GM23338 (cell line): ENCODE measurements at regions not wholly inside any gene's neighbourhood (a gene's known extent, or its start where the extent isn't known, plus 50 kb on each side); places are given as distances from the start of the nearest gene placed in this dataset.
"Not testable (repeated sequence)": the region's sequence is repeated elsewhere in the genome, so short reads cannot be mapped to it uniquely, and the experiment has no call there.

ENCODE experiments used
- ATAC-seq: fragments of 200-7000 bp; cut with Tn5 transposase; 3 replicates; pipeline ENCODE4 v1.9.1; 2020
- DNase-seq: peaks from one replicate; pipeline ENCODE4 v3.0.0-alpha.2; 2015; ENCODE audit warnings: low spot score
- H2AFZ ChIP-seq: fragments of 200-600 bp; sonication (generic); 2 replicates; pipeline ENCODE4 v1.8.0; 2016; ENCODE audit warnings: antibody characterized with exemption, mild to moderate bottlenecking, moderate library complexity
- H3F3A ChIP-seq: fragments of 200-600 bp; sonication (generic); replicated peaks from 2 replicates; pipeline ENCODE4 v1.8.0; 2017; ENCODE audit warnings: antibody characterized with exemption, mixed run types, low read depth
- H3K27ac ChIP-seq: fragments of 200-600 bp; sonication (generic); 2 replicates; pipeline ENCODE4 v1.6.1; 2016; ENCODE audit warnings: low read depth
- H3K27me3 ChIP-seq: fragments of 200-600 bp; sonication (generic); 2 replicates; pipeline ENCODE4 v1.8.0; 2016; ENCODE audit warnings: mild to moderate bottlenecking, mixed run types, moderate library complexity; ENCODE audit not compliant: insufficient read depth
- H3K36me3 ChIP-seq: fragments of 200-600 bp; sonication (generic); 2 replicates; pipeline ENCODE4 v1.8.0; 2016; ENCODE audit warnings: mild to moderate bottlenecking; ENCODE audit not compliant: insufficient read depth
- H3K4me1 ChIP-seq: fragments of 200-600 bp; sonication (generic); 2 replicates; pipeline ENCODE4 v1.8.0; 2016; ENCODE audit warnings: mild to moderate bottlenecking, moderate library complexity; ENCODE audit not compliant: insufficient read depth
- H3K4me2 ChIP-seq: fragments of 200-600 bp; sonication (generic); 2 replicates; pipeline ENCODE4 v1.7.1; 2017; ENCODE audit warnings: mixed run types
- H3K4me3 ChIP-seq: fragments of 200-600 bp; sonication (generic); 2 replicates; pipeline ENCODE4 v1.6.1; 2016; ENCODE audit warnings: mixed run types
- H3K79me2 ChIP-seq: fragments of 200-600 bp; sonication (generic); replicated peaks from 2 replicates; pipeline ENCODE4 v1.8.0; 2017; ENCODE audit warnings: mild to moderate bottlenecking; ENCODE audit not compliant: insufficient read depth
- H3K9me2 ChIP-seq: fragments of 200-600 bp; sonication (generic); 2 replicates; pipeline ENCODE4 v1.8.0; 2017; ENCODE audit not compliant: insufficient read depth
- H4K20me1 ChIP-seq: fragments of 200-600 bp; sonication (generic); replicated peaks from 2 replicates; pipeline ENCODE4 v1.8.0; 2017; ENCODE audit warnings: mild to moderate bottlenecking; ENCODE audit not compliant: insufficient read depth
- H3K27ac Mint-ChIP-seq: 2 replicates; pipeline ENCODE4 v1.8.0; 2020; ENCODE audit warnings: inconsistent platforms, mild to moderate bottlenecking, moderate library complexity, mixed read lengths
- H3K27me3 Mint-ChIP-seq: 3 replicates; pipeline ENCODE4 v1.8.0; 2022; ENCODE audit warnings: low read depth, mild to moderate bottlenecking, moderate library complexity, mixed read lengths, inconsistent platforms; ENCODE audit not compliant: insufficient read depth, poor library complexity
- H3K36me3 Mint-ChIP-seq: 3 replicates; pipeline ENCODE4 v1.8.0; 2021; ENCODE audit warnings: low read depth, mild to moderate bottlenecking, inconsistent platforms, moderate library complexity, mixed read lengths
- H3K4me1 Mint-ChIP-seq: 3 replicates; pipeline ENCODE4 v1.8.0; 2020; ENCODE audit warnings: mild to moderate bottlenecking, inconsistent platforms, mixed read lengths
- H3K4me3 Mint-ChIP-seq: 3 replicates; pipeline ENCODE4 v1.8.0; 2021; ENCODE audit warnings: moderate library complexity, mild to moderate bottlenecking, inconsistent platforms, mixed read lengths
- H3K9me3 Mint-ChIP-seq: 3 replicates; pipeline ENCODE4 v1.8.0; 2020; ENCODE audit warnings: moderate library complexity, mild to moderate bottlenecking, inconsistent platforms, mixed read lengths
- REST ChIP-seq: IDR thresholded peaks from one replicate; pipeline ENCODE4 v1.6.1; 2018; ENCODE audit warnings: antibody characterized with exemption; ENCODE audit not compliant: unreplicated experiment
- STAT1 ChIP-seq: IDR thresholded peaks from one replicate; pipeline ENCODE4 v1.6.1; 2016; ENCODE audit warnings: antibody characterized with exemption; ENCODE audit not compliant: unreplicated experiment
- ZNF114 ChIP-seq: fragments of 250-450 bp; sonication (Bioruptor Pico); IDR thresholded peaks from 2 replicates; pipeline ENCODE4 v1.5.0; 2020; ENCODE audit warnings: mild to moderate bottlenecking, moderate library complexity
- ZNF462 ChIP-seq: fragments of 250-450 bp; sonication (Bioruptor Pico); IDR thresholded peaks from 2 replicates; pipeline ENCODE4 v1.5.0; 2020; ENCODE audit warnings: mild to moderate bottlenecking, moderate library complexity

- H3K4me1 Mint-ChIP-seq, H3K27me3 ChIP-seq, H4K20me1 ChIP-seq, H3K9me3 Mint-ChIP-seq, H3K27me3 Mint-ChIP-seq, H3K9me2 ChIP-seq, H3K36me3 Mint-ChIP-seq, H3K4me3 Mint-ChIP-seq, H3K27ac Mint-ChIP-seq, ATAC-seq, H3K36me3 ChIP-seq, H3K4me1 ChIP-seq, H3K4me2 ChIP-seq, H3K27ac ChIP-seq, H3K79me2 ChIP-seq, DNase-seq, H3K4me3 ChIP-seq, H3F3A ChIP-seq: not testable (repeated sequence)
- peak overlapping the region; percentile 35; the same call in 1 of the 2 replicates for H2AFZ ChIP-seq
Observed at GRCh38 chr4:24204708-24205107, 314.9 kb upstream of the PPARGC1A start.

GRCh38 chr4:24203926-24204325, 314.1 kb upstream of the PPARGC1A start:
- no peaks in the 10 kb centered on the region for H3K79me2 ChIP-seq
- Mint-ChIP-seq H3K27ac (no peak overlapping the region), H3K4me3 (no peak overlapping the region), H3K4me1 (peaks cover 11% of the 10 kb centered on the region; the same call in 2 of the 3 replicates), H3K9me3 (no peaks in the 10 kb centered on the region), H3K27me3 (no peaks in the 10 kb centered on the region), H3K36me3 (no peaks in the 10 kb centered on the region)
- H3F3A ChIP-seq: no peaks in the 10 kb centered on the region
- TF ChIP-seq ZNF114 (CRISPR knock-in tag): no peak
- TF ChIP-seq REST: no peak
- TF ChIP-seq STAT1: no peak
- no peak for TF ChIP-seq ZNF462
- no peak overlapping the region for H3K4me3 ChIP-seq
- H3K27ac ChIP-seq: no peak overlapping the region
- H4K20me1 ChIP-seq: no peaks in the 10 kb centered on the region
- H3K27me3 ChIP-seq: no peaks in the 10 kb centered on the region
- peaks cover 14% of the 10 kb centered on the region for H3K4me1 ChIP-seq
- no peak overlapping the region for H3K4me2 ChIP-seq
- DNase-seq (no peak), ATAC-seq (no peak)
- no peaks in the 10 kb centered on the region for H3K36me3 ChIP-seq
- peak overlapping the region; percentile 15; the same call in 1 of the 2 replicates for H2AFZ ChIP-seq
- H3K9me2 ChIP-seq: no peaks in the 10 kb centered on the region
